Right lobe of liver (tissue), 4 donors: ENCODE measurements at regions not wholly inside any gene's neighbourhood (a gene's known extent, or its start where the extent isn't known, plus 50 kb on each side); places are given as distances from the start of the nearest gene placed in this dataset.

Experiments
- POLR2A ChIP-seq: fragments of 450-650 bp; IDR thresholded peaks from one replicate; pipeline ENCODE4 v1.6.1; 2017; ENCODE audit warnings: antibody characterized with exemption, mild to moderate bottlenecking
- TF ChIP-seq, protein P1 (sequence below), 4 donors: fragments of 200-600 bp in 3 of 4; fragments of 450-650 bp in 1 of 4; IDR thresholded peaks; one replicate each; pipeline versions ENCODE4 v1.5.1 to v1.8.0; 2016 to 2022; ENCODE audit warnings: antibody characterized with exemption in 4 of 4, mild to moderate bottlenecking in 2 of 4
- donor health status: DM: no; HTN: no; CAD: no.
- donor health status: DM: no; HTN: no; CAD: no.
- donor health status: DM: no; HTN: yes; CAD: no.

DNA sequence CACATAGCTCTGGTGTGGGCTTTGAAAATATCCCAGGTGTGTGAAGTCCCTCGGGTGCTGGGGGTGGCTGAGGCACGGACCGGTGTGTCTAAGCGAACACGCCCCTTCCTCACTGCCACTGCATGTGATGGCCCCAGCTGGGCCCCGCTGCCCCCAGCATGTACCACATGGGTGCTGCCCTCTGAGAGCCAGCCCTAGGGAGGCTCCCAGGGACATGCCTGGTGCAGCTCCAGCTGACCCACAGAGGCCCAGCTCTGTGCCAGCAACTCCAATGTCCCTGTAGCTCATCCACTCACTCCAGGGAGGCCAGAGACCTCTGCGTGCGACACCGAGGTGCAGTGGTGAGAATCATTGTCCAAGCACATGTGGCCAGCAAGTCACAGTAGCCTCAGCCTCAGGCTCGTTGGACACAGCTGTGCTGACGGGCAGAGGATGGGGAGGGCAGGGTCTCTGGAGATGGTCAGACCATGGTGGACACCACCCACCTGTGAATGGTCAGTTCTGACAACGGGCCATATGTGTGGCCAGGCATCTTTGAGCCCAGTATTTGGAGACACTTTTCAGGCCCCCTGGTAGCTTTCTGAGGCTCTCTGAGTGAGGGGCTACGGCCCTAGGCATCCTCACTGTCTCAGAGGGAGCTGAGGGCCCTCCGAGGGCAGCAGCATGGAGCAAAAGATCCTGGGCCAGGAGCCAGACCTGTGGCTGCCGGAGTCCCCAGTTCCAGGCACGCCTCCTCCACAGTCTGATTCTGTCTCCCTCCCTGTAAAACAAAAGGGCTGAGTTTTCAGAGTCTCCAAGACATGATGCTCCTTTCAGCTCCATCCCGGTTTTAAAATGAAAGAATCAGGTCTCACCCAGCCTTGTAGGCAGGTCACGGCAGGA, 220.7 kb downstream of the NDUFA10 start:
- no peak for TF ChIP-seq POLR2A
- TF ChIP-seq, protein P1, sequence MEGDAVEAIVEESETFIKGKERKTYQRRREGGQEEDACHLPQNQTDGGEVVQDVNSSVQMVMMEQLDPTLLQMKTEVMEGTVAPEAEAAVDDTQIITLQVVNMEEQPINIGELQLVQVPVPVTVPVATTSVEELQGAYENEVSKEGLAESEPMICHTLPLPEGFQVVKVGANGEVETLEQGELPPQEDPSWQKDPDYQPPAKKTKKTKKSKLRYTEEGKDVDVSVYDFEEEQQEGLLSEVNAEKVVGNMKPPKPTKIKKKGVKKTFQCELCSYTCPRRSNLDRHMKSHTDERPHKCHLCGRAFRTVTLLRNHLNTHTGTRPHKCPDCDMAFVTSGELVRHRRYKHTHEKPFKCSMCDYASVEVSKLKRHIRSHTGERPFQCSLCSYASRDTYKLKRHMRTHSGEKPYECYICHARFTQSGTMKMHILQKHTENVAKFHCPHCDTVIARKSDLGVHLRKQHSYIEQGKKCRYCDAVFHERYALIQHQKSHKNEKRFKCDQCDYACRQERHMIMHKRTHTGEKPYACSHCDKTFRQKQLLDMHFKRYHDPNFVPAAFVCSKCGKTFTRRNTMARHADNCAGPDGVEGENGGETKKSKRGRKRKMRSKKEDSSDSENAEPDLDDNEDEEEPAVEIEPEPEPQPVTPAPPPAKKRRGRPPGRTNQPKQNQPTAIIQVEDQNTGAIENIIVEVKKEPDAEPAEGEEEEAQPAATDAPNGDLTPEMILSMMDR (IDR thresholded peaks at IDR 0.05) = no peak
